ENCODE measurements at regions not wholly inside any gene's neighbourhood (a gene's known extent, or its start where the extent isn't known, plus 50 kb on each side); places are given as distances from the start of the nearest gene placed in this dataset.

GRCh38 chr5:34469971-34470370 is 186.2 kb upstream of the RAI14 start:
- no peak for ATAC-seq

GRCh38 chr5:34474573-34475021 is 181.5 kb upstream of the RAI14 start:
- H3K36me3 Mint-ChIP-seq: no peaks in the 10 kb centered on the region
- no peaks in the 10 kb centered on the region for H3K4me1 Mint-ChIP-seq
- no peak overlapping the region for H3K4me3 Mint-ChIP-seq
- H3K9me3 Mint-ChIP-seq: peaks cover 3% of the 10 kb centered on the region
- no peak for ATAC-seq
- H3K27me3 Mint-ChIP-seq: peaks cover 10% of the 10 kb centered on the region
- no peak overlapping the region for H3K27ac Mint-ChIP-seq

More at GRCh38 chr5:34469971-34470370, 186.2 kb upstream of the RAI14 start:
- H3K27me3 Mint-ChIP-seq: no peaks in the 10 kb centered on the region
- no peaks in the 10 kb centered on the region for H3K36me3 Mint-ChIP-seq
- no peak overlapping the region for H3K27ac Mint-ChIP-seq
- no peak overlapping the region for H3K4me3 Mint-ChIP-seq
- peaks cover 5% of the 10 kb centered on the region for H3K4me1 Mint-ChIP-seq
- peaks cover 3% of the 10 kb centered on the region for H3K9me3 Mint-ChIP-seq

GRCh38 chr5:34475249-34475966 is 180.7 kb upstream of the RAI14 start:
- Mint-ChIP-seq H3K9me3 (peaks cover 3% of the 10 kb centered on the region), H3K4me1 (no peaks in the 10 kb centered on the region), H3K4me3 (no peak overlapping the region), H3K27ac (no peak overlapping the region), H3K36me3 (no peaks in the 10 kb centered on the region), H3K27me3 (peaks cover 18% of the 10 kb centered on the region)
- ATAC-seq: no peak

GRCh38 chr5:34476941-34477565 is 179.1 kb upstream of the RAI14 start:
- H3K4me1 Mint-ChIP-seq: no peaks in the 10 kb centered on the region
- no peak overlapping the region for H3K27ac Mint-ChIP-seq
- H3K36me3 Mint-ChIP-seq: no peaks in the 10 kb centered on the region
- peaks cover 34% of the 10 kb centered on the region for H3K27me3 Mint-ChIP-seq
- no peak overlapping the region for H3K4me3 Mint-ChIP-seq
- no peak for ATAC-seq
- H3K9me3 Mint-ChIP-seq: no peaks in the 10 kb centered on the region

GRCh38 chr5:34480810-34481528 is 175.2 kb upstream of the RAI14 start:
- ATAC-seq: no peak
- no peaks in the 10 kb centered on the region for H3K4me1 Mint-ChIP-seq
- H3K9me3 Mint-ChIP-seq: no peaks in the 10 kb centered on the region
- no peak overlapping the region for H3K4me3 Mint-ChIP-seq
- H3K27me3 Mint-ChIP-seq: peaks cover 34% of the 10 kb centered on the region
- H3K36me3 Mint-ChIP-seq: no peaks in the 10 kb centered on the region
- H3K27ac Mint-ChIP-seq: no peak overlapping the region

GRCh38 chr5:34483442-34484033 is 172.6 kb upstream of the RAI14 start:
- H3K4me3 Mint-ChIP-seq: no peak overlapping the region
- H3K27me3 Mint-ChIP-seq: peaks cover 41% of the 10 kb centered on the region
- no peak overlapping the region for H3K27ac Mint-ChIP-seq
- no peaks in the 10 kb centered on the region for H3K9me3 Mint-ChIP-seq
- H3K4me1 Mint-ChIP-seq: no peaks in the 10 kb centered on the region
- no peaks in the 10 kb centered on the region for H3K36me3 Mint-ChIP-seq
- ATAC-seq: no peak

- H3K36me3 Mint-ChIP-seq: no peaks in the 10 kb centered on the region
- H3K27me3 Mint-ChIP-seq: peaks cover 41% of the 10 kb centered on the region
- H3K4me1 Mint-ChIP-seq: no peaks in the 10 kb centered on the region
- ATAC-seq: no peak
- no peaks in the 10 kb centered on the region for H3K9me3 Mint-ChIP-seq
- H3K4me3 Mint-ChIP-seq: no peak overlapping the region
- no peak overlapping the region for H3K27ac Mint-ChIP-seq
These were observed 171.8 kb upstream of the RAI14 start for GRCh38 chr5:34484216-34484920.

GRCh38 chr5:34485768-34486030 is 170.4 kb upstream of the RAI14 start:
- Mint-ChIP-seq H3K4me3 (no peak overlapping the region), H3K36me3 (no peaks in the 10 kb centered on the region), H3K9me3 (no peaks in the 10 kb centered on the region), H3K27ac (no peak overlapping the region), H3K4me1 (no peaks in the 10 kb centered on the region), H3K27me3 (peaks cover 29% of the 10 kb centered on the region)
- no peak for ATAC-seq

GRCh38 chr5:34486160-34486848 is 169.8 kb upstream of the RAI14 start:
- Mint-ChIP-seq H3K4me1 (no peaks in the 10 kb centered on the region), H3K36me3 (no peaks in the 10 kb centered on the region), H3K9me3 (no peaks in the 10 kb centered on the region), H3K27me3 (peaks cover 23% of the 10 kb centered on the region), H3K4me3 (no peak overlapping the region), H3K27ac (no peak overlapping the region)
- no peak for ATAC-seq

- ATAC-seq: no peak
- no peaks in the 10 kb centered on the region for H3K4me1 Mint-ChIP-seq
- peaks cover 18% of the 10 kb centered on the region for H3K27me3 Mint-ChIP-seq
- H3K4me3 Mint-ChIP-seq: no peak overlapping the region
- no peak overlapping the region for H3K27ac Mint-ChIP-seq
- no peaks in the 10 kb centered on the region for H3K36me3 Mint-ChIP-seq
- H3K9me3 Mint-ChIP-seq: no peaks in the 10 kb centered on the region
These were observed 169.3 kb upstream of the RAI14 start for GRCh38 chr5:34486849-34487158.

GRCh38 chr5:34487159-34487879 is 168.8 kb upstream of the RAI14 start:
- Mint-ChIP-seq H3K4me3 (no peak overlapping the region), H3K27ac (no peak overlapping the region), H3K36me3 (no peaks in the 10 kb centered on the region), H3K4me1 (no peaks in the 10 kb centered on the region), H3K27me3 (peaks cover 16% of the 10 kb centered on the region), H3K9me3 (no peaks in the 10 kb centered on the region)
- ATAC-seq: no peak

- no peak for ATAC-seq
- H3K4me1 Mint-ChIP-seq: no peaks in the 10 kb centered on the region
These were observed 168.2 kb upstream of the RAI14 start for GRCh38 chr5:34487956-34488355.

GRCh38 chr5:34488984-34489383 is 167.1 kb upstream of the RAI14 start:
- no peak for ATAC-seq
- H3K4me1 Mint-ChIP-seq: no peaks in the 10 kb centered on the region
- peaks cover 16% of the 10 kb centered on the region for H3K27me3 Mint-ChIP-seq
- no peak overlapping the region for H3K4me3 Mint-ChIP-seq
- H3K27ac Mint-ChIP-seq: no peak overlapping the region
- H3K9me3 Mint-ChIP-seq: peaks cover 1% of the 10 kb centered on the region
- H3K36me3 Mint-ChIP-seq: no peaks in the 10 kb centered on the region

More at GRCh38 chr5:34487956-34488355, 168.2 kb upstream of the RAI14 start:
- Mint-ChIP-seq H3K27ac (no peak overlapping the region), H3K4me3 (no peak overlapping the region), H3K9me3 (no peaks in the 10 kb centered on the region), H3K36me3 (no peaks in the 10 kb centered on the region), H3K27me3 (peaks cover 16% of the 10 kb centered on the region)

- Mint-ChIP-seq H3K36me3 (no peaks in the 10 kb centered on the region), H3K4me1 (no peaks in the 10 kb centered on the region), H3K9me3 (peaks cover 3% of the 10 kb centered on the region), H3K27ac (no peak overlapping the region), H3K27me3 (peaks cover 16% of the 10 kb centered on the region), H3K4me3 (no peak overlapping the region)
- ATAC-seq: peak; percentile 57
These were observed 165.4 kb upstream of the RAI14 start for GRCh38 chr5:34490506-34491250.
